ENCODE measurements at regions not wholly inside any gene's neighbourhood (a gene's known extent, or its start where the extent isn't known, plus 50 kb on each side); places are given as distances from the start of the nearest gene placed in this dataset.

- TF ChIP-seq CTCF (IDR thresholded peaks at IDR 0.05; ENCODE audit: low read length): no peak
- no peak for TF ChIP-seq EZH2 (IDR thresholded peaks at IDR 0.05; ENCODE audit: borderline replicate concordance, low read length)
These were observed 617.7 kb downstream of the GABRG2 start for GRCh38 chr5:162685302-162685701.

Measured in OCI-LY1 (cell line).